ENCODE measurements at regions not wholly inside any gene's neighbourhood (a gene's known extent, or its start where the extent isn't known, plus 50 kb on each side); places are given as distances from the start of the nearest gene placed in this dataset.
A peak's percentile ranks its signal among the peaks of the same experiment; 100 is the strongest.
"Not testable (repeated sequence)": the region's sequence is repeated elsewhere in the genome, so short reads cannot be mapped to it uniquely, and the experiment has no call there.

GRCh38 chrY:24272852-24273251 is 225.0 kb upstream of the CDY1B start:
- not testable (repeated sequence) for H3K27ac ChIP-seq (ENCODE audit: poor library complexity, severe bottlenecking); H3K9me3 ChIP-seq (ENCODE audit: severe bottlenecking); ATAC-seq (ENCODE audit: low read depth); H3K4me3 ChIP-seq (ENCODE audit: severe bottlenecking); H3K36me3 ChIP-seq (ENCODE audit: low read depth); H3K4me1 ChIP-seq (ENCODE audit: insufficient read depth, poor library complexity, severe bottlenecking); H3K27me3 ChIP-seq (ENCODE audit: insufficient read depth, poor library complexity, severe bottlenecking); DNase-seq (ENCODE audit: low spot score)

DNA sequence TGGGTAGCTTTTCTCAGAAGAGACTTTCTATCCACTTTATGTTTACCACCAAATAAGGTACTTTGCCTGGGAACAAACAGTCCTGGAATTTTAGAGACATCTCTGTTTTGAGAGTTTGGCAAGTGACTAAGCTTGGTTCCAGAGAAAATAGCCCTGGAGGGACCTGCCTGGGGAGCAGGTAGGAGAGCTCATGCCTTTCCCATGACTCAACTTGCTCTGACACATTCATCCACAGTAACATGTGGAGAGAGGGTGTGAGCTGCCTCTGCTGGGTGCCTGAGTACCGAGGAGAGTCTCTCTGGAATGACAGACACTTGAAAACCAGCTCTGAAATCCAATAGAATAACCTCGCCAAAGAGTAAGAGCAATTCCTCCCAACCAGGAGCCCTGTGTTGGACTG is 222.8 kb upstream of the CDY1B start:
- H3K27ac ChIP-seq (ENCODE audit: poor library complexity, severe bottlenecking); H3K4me1 ChIP-seq (ENCODE audit: insufficient read depth, poor library complexity, severe bottlenecking); H3K9me3 ChIP-seq (ENCODE audit: severe bottlenecking); H3K27me3 ChIP-seq (ENCODE audit: insufficient read depth, poor library complexity, severe bottlenecking); H3K4me3 ChIP-seq (ENCODE audit: severe bottlenecking); DNase-seq (ENCODE audit: low spot score); H3K36me3 ChIP-seq (ENCODE audit: low read depth): not testable (repeated sequence)
- ATAC-seq (ENCODE audit: low read depth): peak; percentile 98

DNA sequence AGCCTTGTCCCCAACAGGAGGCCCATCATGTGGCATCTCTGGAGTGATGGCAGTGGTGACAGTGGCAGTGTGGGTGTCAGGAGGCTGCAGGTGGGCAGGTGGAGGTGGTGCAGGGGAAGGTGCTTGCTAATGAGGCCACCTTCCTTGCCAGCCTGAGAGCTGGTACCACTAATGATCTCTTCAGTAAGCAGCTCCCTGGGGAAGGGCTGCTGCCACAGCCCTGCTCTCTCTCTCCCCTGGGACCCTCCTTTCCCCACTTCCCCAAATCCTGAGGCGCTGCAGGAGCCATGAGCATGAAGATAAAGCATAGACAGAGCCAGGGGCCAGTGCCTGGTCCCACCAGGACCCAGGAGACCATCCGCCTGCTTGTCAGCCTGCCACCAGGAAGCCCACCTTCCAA is 214.4 kb upstream of the CDY1B start:
- not testable (repeated sequence) for H3K4me3 ChIP-seq (ENCODE audit: severe bottlenecking); H3K4me1 ChIP-seq (ENCODE audit: insufficient read depth, poor library complexity, severe bottlenecking); DNase-seq (ENCODE audit: low spot score); H3K9me3 ChIP-seq (ENCODE audit: severe bottlenecking); H3K36me3 ChIP-seq (ENCODE audit: low read depth); H3K27ac ChIP-seq (ENCODE audit: poor library complexity, severe bottlenecking); H3K27me3 ChIP-seq (ENCODE audit: insufficient read depth, poor library complexity, severe bottlenecking); ATAC-seq (ENCODE audit: low read depth)

GRCh38 chrY:24261417-24261816 is 213.6 kb upstream of the CDY1B start:
- not testable (repeated sequence) for H3K4me3 ChIP-seq (ENCODE audit: severe bottlenecking); H3K36me3 ChIP-seq (ENCODE audit: low read depth); H3K9me3 ChIP-seq (ENCODE audit: severe bottlenecking); ATAC-seq (ENCODE audit: low read depth); DNase-seq (ENCODE audit: low spot score); H3K27me3 ChIP-seq (ENCODE audit: insufficient read depth, poor library complexity, severe bottlenecking); H3K27ac ChIP-seq (ENCODE audit: poor library complexity, severe bottlenecking); H3K4me1 ChIP-seq (ENCODE audit: insufficient read depth, poor library complexity, severe bottlenecking)

DNA sequence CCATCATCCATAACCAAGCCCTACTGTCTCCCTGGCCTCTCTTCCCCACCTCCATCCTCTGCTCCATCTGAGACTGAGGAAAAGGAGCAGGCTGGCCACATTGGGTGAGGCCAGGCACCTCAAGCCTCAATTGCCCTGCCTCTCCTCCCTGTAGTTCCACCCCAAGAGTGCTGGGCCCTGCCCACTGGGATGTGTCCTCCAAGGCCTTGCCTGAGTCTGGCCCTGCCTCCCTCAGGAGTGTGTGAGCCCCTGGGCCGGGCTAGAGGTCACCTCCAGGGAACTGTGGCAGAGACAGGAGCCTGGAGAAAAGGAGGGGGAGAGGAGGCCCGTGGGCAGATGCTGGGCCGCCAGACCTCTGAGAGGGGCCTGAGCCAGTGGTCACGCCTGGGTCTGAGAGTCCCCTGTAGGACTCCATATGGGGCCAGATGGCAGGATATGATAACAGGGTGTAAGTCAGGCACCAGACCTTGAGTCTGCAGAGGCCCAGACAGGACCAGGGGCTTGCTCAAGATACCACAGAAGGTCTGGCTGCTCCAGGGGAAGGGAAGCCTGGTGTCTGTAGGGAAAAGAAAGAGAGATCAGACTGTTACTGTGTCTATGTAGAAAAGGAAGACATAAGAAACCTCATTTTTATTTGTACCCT is 202.5 kb upstream of the CDY1B start:
- H3K4me1 ChIP-seq (ENCODE audit: insufficient read depth, poor library complexity, severe bottlenecking); H3K36me3 ChIP-seq (ENCODE audit: low read depth); DNase-seq (ENCODE audit: low spot score); H3K27me3 ChIP-seq (ENCODE audit: insufficient read depth, poor library complexity, severe bottlenecking); H3K9me3 ChIP-seq (ENCODE audit: severe bottlenecking); H3K27ac ChIP-seq (ENCODE audit: poor library complexity, severe bottlenecking); H3K4me3 ChIP-seq (ENCODE audit: severe bottlenecking): not testable (repeated sequence)
- peak; percentile 38; the same call in 2 of the 3 replicates for ATAC-seq (ENCODE audit: low read depth)

Measured in RWPE2 (cell line).